ENCODE measurements at regions not wholly inside any gene's neighbourhood (a gene's known extent, or its start where the extent isn't known, plus 50 kb on each side); places are given as distances from the start of the nearest gene placed in this dataset.

GRCh38 chr9:87120610-87121009 is 173.3 kb upstream of the GAS1 start:
- H3K27me3 ChIP-seq (replicated peaks; ENCODE audit: insufficient read depth) = no peaks in the 10 kb centered on the region
- H3K79me2 ChIP-seq (ENCODE audit: insufficient read depth) = no peaks in the 10 kb centered on the region
- H3F3A ChIP-seq (ENCODE audit: insufficient read depth) = peaks cover 22% of the 10 kb centered on the region
- 96 to 97% methylated on average over 5 of the region's 5 CpGs for WGBS, 2 experiments (ENCODE audit: low coverage in 1 of 2, low lambda C conversion rate in 2 of 2, missing lambda C conversion rate in 2 of 2)
- no peak overlapping the region for H2AFZ ChIP-seq
- H4K20me1 ChIP-seq (ENCODE audit: insufficient read depth) = no peaks in the 10 kb centered on the region
- peaks cover 27% of the 10 kb centered on the region for H3K4me1 ChIP-seq (ENCODE audit: insufficient read depth)
- H3K27ac ChIP-seq = no peak overlapping the region
- H3K9ac ChIP-seq = no peak overlapping the region
- in situ Hi-C loops (cut with MboI) = no loop called here
- no peak overlapping the region for H3K4me2 ChIP-seq (ENCODE audit: unreplicated experiment)
- H3K9me2 ChIP-seq (ENCODE audit: insufficient read depth) = no peaks in the 10 kb centered on the region
- TF ChIP-seq EZH2phosphoT487 (IDR thresholded peaks at IDR 0.05; ENCODE audit: insufficient read depth, low read depth) = no peak
- no peak for TF ChIP-seq EZH2 (IDR thresholded peaks at IDR 0.05; ENCODE audit: insufficient read depth, poor library complexity, severe bottlenecking)
- H3K9me3 ChIP-seq (ENCODE audit: low read depth) = no peaks in the 10 kb centered on the region
- H3K4me3 ChIP-seq = no peak overlapping the region
- no peaks in the 10 kb centered on the region for H3K36me3 ChIP-seq (ENCODE audit: low read depth)
- DNase-seq = no peak

DNA sequence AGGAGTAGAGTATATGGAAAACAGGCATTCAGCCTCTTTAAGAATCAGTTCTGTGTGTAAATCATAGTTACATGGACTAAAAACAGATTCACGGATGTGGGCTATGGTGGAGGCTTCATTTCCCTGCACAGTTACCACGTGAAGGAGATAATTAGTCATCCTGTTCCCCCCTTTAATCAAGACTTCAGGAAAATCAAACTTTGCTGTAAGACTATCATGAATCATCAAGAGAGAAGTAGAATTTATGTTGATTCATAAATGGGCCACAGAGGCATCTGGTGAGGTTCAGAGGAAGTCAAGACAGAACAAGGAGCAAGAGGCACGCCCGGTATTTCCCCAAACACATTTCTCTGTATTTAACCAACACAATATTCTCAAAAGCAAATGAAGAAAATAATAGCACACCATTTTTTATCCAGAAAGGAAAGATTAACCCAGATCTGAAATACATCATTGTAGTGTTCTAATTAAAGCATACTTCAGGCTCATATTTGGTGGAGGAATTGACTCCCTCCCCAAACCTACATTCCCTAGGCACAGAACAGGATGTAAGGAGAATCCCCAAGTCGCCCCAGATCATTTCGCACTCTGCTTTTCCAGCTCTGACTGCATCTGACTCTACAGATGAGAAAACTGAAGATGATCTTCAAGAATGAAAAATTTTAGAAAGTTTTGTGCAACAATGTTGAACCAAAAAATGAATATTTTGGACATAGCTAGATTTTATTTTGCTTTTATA is 175.8 kb upstream of the GAS1 start:
- peak overlapping the region; percentile 49 for H3K27ac ChIP-seq
- no peaks in the 10 kb centered on the region for H4K20me1 ChIP-seq (ENCODE audit: insufficient read depth)
- DNase-seq = peak; percentile 88
- 29 to 30% methylated on average over 6 of the region's 6 CpGs for WGBS, 2 experiments (ENCODE audit: low coverage in 1 of 2, low lambda C conversion rate in 2 of 2, missing lambda C conversion rate in 2 of 2)
- in situ Hi-C loops (cut with MboI) = no loop called here
- TF ChIP-seq EZH2phosphoT487 (IDR thresholded peaks at IDR 0.05; ENCODE audit: insufficient read depth, low read depth) (no peak), EZH2 (IDR thresholded peaks at IDR 0.05; ENCODE audit: insufficient read depth, poor library complexity, severe bottlenecking) (no peak)
- peak overlapping the region; percentile 33; the same call in 1 of the 2 replicates for H2AFZ ChIP-seq
- peaks cover 22% of the 10 kb centered on the region for H3F3A ChIP-seq (ENCODE audit: insufficient read depth)
- no peaks in the 10 kb centered on the region for H3K9me2 ChIP-seq (ENCODE audit: insufficient read depth)
- peaks cover 27% of the 10 kb centered on the region for H3K4me1 ChIP-seq (ENCODE audit: insufficient read depth)
- no peaks in the 10 kb centered on the region for H3K9me3 ChIP-seq (ENCODE audit: low read depth)
- no peaks in the 10 kb centered on the region for H3K79me2 ChIP-seq (ENCODE audit: insufficient read depth)
- H3K4me2 ChIP-seq (ENCODE audit: unreplicated experiment) = peak overlapping the region; percentile 61
- no peaks in the 10 kb centered on the region for H3K27me3 ChIP-seq (replicated peaks; ENCODE audit: insufficient read depth)
- H3K4me3 ChIP-seq = no peak overlapping the region
- H3K9ac ChIP-seq = no peak overlapping the region
- H3K36me3 ChIP-seq (ENCODE audit: low read depth) = no peaks in the 10 kb centered on the region

DNA sequence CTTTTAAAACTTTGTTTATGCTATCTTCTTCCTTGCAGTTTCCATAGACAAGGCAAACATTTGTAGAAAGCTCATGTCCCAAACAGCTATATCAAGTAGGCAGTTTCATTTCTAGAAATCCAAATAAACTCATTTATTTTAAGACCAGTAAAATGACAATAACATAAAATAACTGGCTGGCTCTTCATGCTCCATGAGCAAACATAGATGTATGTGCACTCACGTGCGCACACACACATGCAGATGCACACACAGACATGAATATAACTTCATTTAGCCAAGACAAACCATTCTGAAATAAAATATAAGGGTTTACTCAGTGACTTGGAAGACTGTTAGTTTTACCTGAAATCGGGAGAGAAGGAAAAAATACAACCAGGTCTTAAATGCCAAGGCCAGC is 176.5 kb upstream of the GAS1 start:
- Histone ChIP-seq H3K36me3 (ENCODE audit: low read depth) (no peaks in the 10 kb centered on the region), H3K9ac (no peak overlapping the region), H3K27me3 (replicated peaks; ENCODE audit: insufficient read depth) (no peaks in the 10 kb centered on the region), H3K4me2 (ENCODE audit: unreplicated experiment) (peak overlapping the region; percentile 61), H3K4me3 (no peak overlapping the region), H3K9me3 (ENCODE audit: low read depth) (no peaks in the 10 kb centered on the region), H3F3A (ENCODE audit: insufficient read depth) (peaks cover 22% of the 10 kb centered on the region), H4K20me1 (ENCODE audit: insufficient read depth) (no peaks in the 10 kb centered on the region), H3K27ac (no peak overlapping the region), H3K79me2 (ENCODE audit: insufficient read depth) (no peaks in the 10 kb centered on the region), H3K4me1 (ENCODE audit: insufficient read depth) (peaks cover 27% of the 10 kb centered on the region), H2AFZ (no peak overlapping the region; the same call in 1 of the 2 replicates), H3K9me2 (ENCODE audit: insufficient read depth) (no peaks in the 10 kb centered on the region)
- in situ Hi-C loops (cut with MboI) = no loop called here
- WGBS, 2 experiments (ENCODE audit: low coverage in 1 of 2, low lambda C conversion rate in 2 of 2, missing lambda C conversion rate in 2 of 2) = 96 to 99% methylated on average over 3 of the region's 3 CpGs
- no peak for TF ChIP-seq EZH2 (IDR thresholded peaks at IDR 0.05; ENCODE audit: insufficient read depth, poor library complexity, severe bottlenecking)
- TF ChIP-seq EZH2phosphoT487 (IDR thresholded peaks at IDR 0.05; ENCODE audit: insufficient read depth, low read depth) = no peak
- DNase-seq = no peak

DNA sequence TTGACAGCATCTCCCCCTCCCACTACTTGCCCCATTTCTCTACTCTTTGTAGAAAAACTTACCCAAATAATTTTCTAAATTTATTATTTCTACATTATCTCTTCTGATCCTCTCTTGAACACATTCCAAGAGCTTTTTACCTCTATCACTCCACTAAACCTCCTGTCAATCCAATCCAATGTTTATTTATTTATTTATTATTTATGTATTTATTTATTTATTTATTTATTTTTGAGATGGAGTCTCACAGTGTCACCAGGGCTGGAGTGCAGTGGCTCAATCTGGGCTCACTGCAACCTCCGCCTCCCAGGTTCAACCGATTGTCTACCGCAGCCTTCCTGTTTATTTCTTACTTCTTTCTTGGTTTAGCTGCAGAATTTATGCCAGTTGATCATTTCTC is 178.5 kb upstream of the GAS1 start:
- H3K4me3 ChIP-seq = no peak overlapping the region

More for the DNA sequence above, 178.5 kb upstream of the GAS1 start:
- peaks cover 22% of the 10 kb centered on the region for H3F3A ChIP-seq (ENCODE audit: insufficient read depth)
- TF ChIP-seq EZH2 (IDR thresholded peaks at IDR 0.05; ENCODE audit: insufficient read depth, poor library complexity, severe bottlenecking) (no peak), EZH2phosphoT487 (IDR thresholded peaks at IDR 0.05; ENCODE audit: insufficient read depth, low read depth) (no peak)
- H2AFZ ChIP-seq = no peak overlapping the region
- in situ Hi-C loops (cut with MboI) = no loop called here
- H3K9me2 ChIP-seq (ENCODE audit: insufficient read depth) = no peaks in the 10 kb centered on the region
- DNase-seq = no peak
- H3K27ac ChIP-seq = no peak overlapping the region
- no peaks in the 10 kb centered on the region for H3K36me3 ChIP-seq (ENCODE audit: low read depth)
- no peak overlapping the region for H3K9ac ChIP-seq
- WGBS, 2 experiments (ENCODE audit: low coverage in 1 of 2, low lambda C conversion rate in 2 of 2, missing lambda C conversion rate in 2 of 2) = 96 to 98% methylated on average over 3 of the region's 3 CpGs
- H3K27me3 ChIP-seq (replicated peaks; ENCODE audit: insufficient read depth) = no peaks in the 10 kb centered on the region
- peaks cover 18% of the 10 kb centered on the region for H3K4me1 ChIP-seq (ENCODE audit: insufficient read depth)
- H3K9me3 ChIP-seq (ENCODE audit: low read depth) = no peaks in the 10 kb centered on the region
- H3K79me2 ChIP-seq (ENCODE audit: insufficient read depth) = no peaks in the 10 kb centered on the region
- no peak overlapping the region for H3K4me2 ChIP-seq (ENCODE audit: unreplicated experiment)
- no peaks in the 10 kb centered on the region for H4K20me1 ChIP-seq (ENCODE audit: insufficient read depth)
